HepG2 (cell line): ENCODE measurements at regions not wholly inside any gene's neighbourhood (a gene's known extent, or its start where the extent isn't known, plus 50 kb on each side); places are given as distances from the start of the nearest gene placed in this dataset.
A peak's percentile ranks its signal among the peaks of the same experiment; 100 is the strongest.

ENCODE experiments used
- ATF7 ChIP-seq, 2 experiments: fragments of 450-650 bp in 1 of 2; sonication (generic) in 1 of 2; formaldehyde crosslinking in 1 of 2; IDR thresholded peaks; 2 replicates each; pipeline versions ENCODE4 v1.4.0 to v1.6.1; 2016 to 2020; ENCODE audit warnings: antibody characterized with exemption in 1 of 2, mild to moderate bottlenecking in 1 of 2, missing genetic modification reagents in 1 of 2
- CBFB ChIP-seq: sonication (generic); formaldehyde crosslinking; IDR thresholded peaks from 2 replicates; pipeline ENCODE4 v1.4.0; 2020; ENCODE audit warnings: missing genetic modification reagents
- ISX ChIP-seq: sonication (generic); formaldehyde crosslinking; conservative IDR thresholded peaks from 2 replicates; pipeline ENCODE4 v1.5.0; 2020; ENCODE audit warnings: missing genetic modification reagents
- RARA ChIP-seq: IDR thresholded peaks from 2 replicates; pipeline ENCODE4 v1.6.1; 2016; ENCODE audit warnings: missing genetic modification reagents, missing compliant biosample characterization
- SALL1 ChIP-seq: sonication (generic); formaldehyde crosslinking; IDR thresholded peaks from 2 replicates; pipeline ENCODE4 v1.8.0; 2022; ENCODE audit warnings: mild to moderate bottlenecking, missing genetic modification reagents
- SMC3 ChIP-seq: IDR thresholded peaks from 2 replicates; pipeline ENCODE4 v1.6.1; 2011; ENCODE audit warnings: low read length, improper control_type of control experiment
- ZEB1 ChIP-seq: IDR thresholded peaks from 2 replicates; pipeline ENCODE4 v1.6.1; 2012; ENCODE audit warnings: mild to moderate bottlenecking, low read depth, inconsistent platforms; ENCODE audit not compliant: insufficient replicate concordance
- ZNF367 ChIP-seq: sonication (generic); formaldehyde crosslinking; IDR thresholded peaks from 2 replicates; pipeline ENCODE4 v1.4.0; 2020; ENCODE audit warnings: missing genetic modification reagents, borderline replicate concordance
- ZNF510 ChIP-seq: sonication (generic); formaldehyde crosslinking; IDR thresholded peaks from 2 replicates; pipeline ENCODE4 v1.4.0; 2020; ENCODE audit warnings: low read depth, mild to moderate bottlenecking, missing genetic modification reagents
- ZNF549 ChIP-seq: sonication (generic); formaldehyde crosslinking; IDR thresholded peaks from 2 replicates; pipeline ENCODE4 v1.5.0; 2020; ENCODE audit warnings: missing genetic modification reagents
- ZNF558 ChIP-seq: sonication (generic); formaldehyde crosslinking; IDR thresholded peaks from 2 replicates; pipeline ENCODE4 v1.9.0; 2022; ENCODE audit warnings: mild to moderate bottlenecking, missing genetic modification reagents, borderline replicate concordance
- ZNF781 ChIP-seq: sonication (generic); formaldehyde crosslinking; IDR thresholded peaks from 2 replicates; pipeline ENCODE4 v1.5.1; 2020; ENCODE audit warnings: borderline replicate concordance, mild to moderate bottlenecking, missing genetic modification reagents; ENCODE audit errors: not compliant biosample characterization
- TF ChIP-seq, protein P1 (sequence below): sonication (generic); formaldehyde crosslinking; IDR thresholded peaks from 2 replicates; pipeline ENCODE4 v1.5.1; 2020; ENCODE audit warnings: missing genetic modification reagents, mild to moderate bottlenecking, borderline replicate concordance
- TF ChIP-seq, protein P2 (sequence below): sonication (generic); formaldehyde crosslinking; IDR thresholded peaks from 2 replicates; pipeline ENCODE4 v1.5.0; 2020; ENCODE audit warnings: mild to moderate bottlenecking, missing genetic modification reagents, borderline replicate concordance
- TF ChIP-seq, protein P3 (sequence below): IDR thresholded peaks from 2 replicates; pipeline ENCODE4 v1.4.0; 2020; ENCODE audit warnings: mild to moderate bottlenecking, missing genetic modification reagents
- TF ChIP-seq, protein P4 (sequence below): sonication (generic); formaldehyde crosslinking; IDR thresholded peaks from 2 replicates; pipeline ENCODE4 v1.4.0; 2020; ENCODE audit warnings: mild to moderate bottlenecking, missing genetic modification reagents
- TF ChIP-seq, protein P5 (sequence below): IDR thresholded peaks from 2 replicates; pipeline ENCODE4 v1.6.1; 2016; ENCODE audit warnings: low read depth, borderline replicate concordance
- TF ChIP-seq, protein P6 (sequence below): sonication (generic); formaldehyde crosslinking; IDR thresholded peaks from 2 replicates; pipeline ENCODE4 v1.9.0; 2022; ENCODE audit warnings: low read depth, missing genetic modification reagents

DNA sequence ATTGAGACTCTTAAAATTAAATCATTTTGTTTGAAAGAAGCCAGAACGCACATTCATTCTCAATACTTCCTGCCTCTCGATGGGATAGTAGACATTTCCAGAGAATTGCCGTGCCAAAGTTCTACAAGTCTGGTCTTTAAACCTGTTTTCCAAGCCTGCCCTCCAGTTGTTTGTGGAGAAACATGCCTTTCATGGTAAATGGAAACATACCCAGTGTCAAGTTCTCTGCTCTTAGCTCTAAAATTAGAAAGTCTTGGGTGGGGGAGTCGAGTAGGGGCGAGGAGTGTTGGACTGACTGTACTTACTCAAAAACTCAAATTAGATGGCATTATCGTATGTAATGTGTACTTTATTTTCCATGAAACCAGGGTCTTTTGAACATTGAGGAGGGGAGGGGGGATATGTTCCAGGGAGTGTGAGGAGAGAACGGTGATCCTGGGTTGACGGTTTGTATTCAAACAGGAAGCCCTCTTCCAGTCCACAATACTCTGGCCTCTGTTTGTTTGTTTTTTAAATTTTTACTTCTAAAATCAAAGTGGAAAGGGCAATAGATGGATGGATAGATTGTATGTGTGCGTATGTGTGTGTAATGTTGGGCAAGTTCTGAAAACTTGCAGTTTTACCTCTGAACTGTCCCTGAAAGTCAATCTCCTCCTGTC is 106.8 kb upstream of the ARMC2 start (continued):
- TF ChIP-seq ATF7 (IDR thresholded peaks at IDR 0.05) (no peak), ATF7 (CRISPR knock-in tag; IDR thresholded peaks at IDR 0.05) (no peak), RARA (CRISPR knock-in tag) (no peak), ZNF558 (CRISPR knock-in tag) (no peak), ZEB1 (peak; percentile 26), SALL1 (CRISPR knock-in tag) (peak; percentile 45; the same call in 1 of the 2 replicates), ZNF549 (CRISPR knock-in tag) (no peak), ZNF367 (CRISPR knock-in tag) (no peak), SMC3 (no peak), CBFB (CRISPR knock-in tag) (no peak), ZNF510 (CRISPR knock-in tag) (no peak), ZNF781 (CRISPR knock-in tag) (no peak), ISX (CRISPR knock-in tag) (no peak)
- TF ChIP-seq, protein P1, sequence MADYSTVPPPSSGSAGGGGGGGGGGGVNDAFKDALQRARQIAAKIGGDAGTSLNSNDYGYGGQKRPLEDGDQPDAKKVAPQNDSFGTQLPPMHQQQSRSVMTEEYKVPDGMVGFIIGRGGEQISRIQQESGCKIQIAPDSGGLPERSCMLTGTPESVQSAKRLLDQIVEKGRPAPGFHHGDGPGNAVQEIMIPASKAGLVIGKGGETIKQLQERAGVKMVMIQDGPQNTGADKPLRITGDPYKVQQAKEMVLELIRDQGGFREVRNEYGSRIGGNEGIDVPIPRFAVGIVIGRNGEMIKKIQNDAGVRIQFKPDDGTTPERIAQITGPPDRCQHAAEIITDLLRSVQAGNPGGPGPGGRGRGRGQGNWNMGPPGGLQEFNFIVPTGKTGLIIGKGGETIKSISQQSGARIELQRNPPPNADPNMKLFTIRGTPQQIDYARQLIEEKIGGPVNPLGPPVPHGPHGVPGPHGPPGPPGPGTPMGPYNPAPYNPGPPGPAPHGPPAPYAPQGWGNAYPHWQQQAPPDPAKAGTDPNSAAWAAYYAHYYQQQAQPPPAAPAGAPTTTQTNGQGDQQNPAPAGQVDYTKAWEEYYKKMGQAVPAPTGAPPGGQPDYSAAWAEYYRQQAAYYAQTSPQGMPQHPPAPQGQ = no peak
- TF ChIP-seq, protein P2, sequence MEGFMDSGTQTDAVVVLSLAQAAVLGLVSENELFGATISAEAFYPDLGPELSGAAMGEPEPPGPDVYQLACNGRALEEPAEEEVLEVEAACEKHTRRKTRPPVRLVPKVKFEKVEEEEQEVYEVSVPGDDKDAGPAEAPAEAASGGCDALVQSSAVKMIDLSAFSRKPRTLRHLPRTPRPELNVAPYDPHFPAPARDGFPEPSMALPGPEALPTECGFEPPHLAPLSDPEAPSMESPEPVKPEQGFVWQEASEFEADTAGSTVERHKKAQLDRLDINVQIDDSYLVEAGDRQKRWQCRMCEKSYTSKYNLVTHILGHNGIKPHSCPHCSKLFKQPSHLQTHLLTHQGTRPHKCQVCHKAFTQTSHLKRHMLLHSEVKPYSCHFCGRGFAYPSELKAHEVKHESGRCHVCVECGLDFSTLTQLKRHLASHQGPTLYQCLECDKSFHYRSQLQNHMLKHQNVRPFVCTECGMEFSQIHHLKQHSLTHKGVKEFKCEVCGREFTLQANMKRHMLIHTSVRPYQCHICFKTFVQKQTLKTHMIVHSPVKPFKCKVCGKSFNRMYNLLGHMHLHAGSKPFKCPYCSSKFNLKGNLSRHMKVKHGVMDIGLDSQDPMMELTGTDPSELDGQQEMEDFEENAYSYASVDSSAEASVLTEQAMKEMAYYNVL (CRISPR knock-in tag) = peak; percentile 49; the same call in 1 of the 2 replicates
- TF ChIP-seq, protein P3, sequence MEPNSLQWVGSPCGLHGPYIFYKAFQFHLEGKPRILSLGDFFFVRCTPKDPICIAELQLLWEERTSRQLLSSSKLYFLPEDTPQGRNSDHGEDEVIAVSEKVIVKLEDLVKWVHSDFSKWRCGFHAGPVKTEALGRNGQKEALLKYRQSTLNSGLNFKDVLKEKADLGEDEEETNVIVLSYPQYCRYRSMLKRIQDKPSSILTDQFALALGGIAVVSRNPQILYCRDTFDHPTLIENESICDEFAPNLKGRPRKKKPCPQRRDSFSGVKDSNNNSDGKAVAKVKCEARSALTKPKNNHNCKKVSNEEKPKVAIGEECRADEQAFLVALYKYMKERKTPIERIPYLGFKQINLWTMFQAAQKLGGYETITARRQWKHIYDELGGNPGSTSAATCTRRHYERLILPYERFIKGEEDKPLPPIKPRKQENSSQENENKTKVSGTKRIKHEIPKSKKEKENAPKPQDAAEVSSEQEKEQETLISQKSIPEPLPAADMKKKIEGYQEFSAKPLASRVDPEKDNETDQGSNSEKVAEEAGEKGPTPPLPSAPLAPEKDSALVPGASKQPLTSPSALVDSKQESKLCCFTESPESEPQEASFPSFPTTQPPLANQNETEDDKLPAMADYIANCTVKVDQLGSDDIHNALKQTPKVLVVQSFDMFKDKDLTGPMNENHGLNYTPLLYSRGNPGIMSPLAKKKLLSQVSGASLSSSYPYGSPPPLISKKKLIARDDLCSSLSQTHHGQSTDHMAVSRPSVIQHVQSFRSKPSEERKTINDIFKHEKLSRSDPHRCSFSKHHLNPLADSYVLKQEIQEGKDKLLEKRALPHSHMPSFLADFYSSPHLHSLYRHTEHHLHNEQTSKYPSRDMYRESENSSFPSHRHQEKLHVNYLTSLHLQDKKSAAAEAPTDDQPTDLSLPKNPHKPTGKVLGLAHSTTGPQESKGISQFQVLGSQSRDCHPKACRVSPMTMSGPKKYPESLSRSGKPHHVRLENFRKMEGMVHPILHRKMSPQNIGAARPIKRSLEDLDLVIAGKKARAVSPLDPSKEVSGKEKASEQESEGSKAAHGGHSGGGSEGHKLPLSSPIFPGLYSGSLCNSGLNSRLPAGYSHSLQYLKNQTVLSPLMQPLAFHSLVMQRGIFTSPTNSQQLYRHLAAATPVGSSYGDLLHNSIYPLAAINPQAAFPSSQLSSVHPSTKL (CRISPR knock-in tag) = 0 out of 2 replicates have a peak, but pooled peaks have one; percentile 17
- TF ChIP-seq, protein P4, sequence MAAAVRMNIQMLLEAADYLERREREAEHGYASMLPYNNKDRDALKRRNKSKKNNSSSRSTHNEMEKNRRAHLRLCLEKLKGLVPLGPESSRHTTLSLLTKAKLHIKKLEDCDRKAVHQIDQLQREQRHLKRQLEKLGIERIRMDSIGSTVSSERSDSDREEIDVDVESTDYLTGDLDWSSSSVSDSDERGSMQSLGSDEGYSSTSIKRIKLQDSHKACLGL = no peak
- TF ChIP-seq, protein P5, sequence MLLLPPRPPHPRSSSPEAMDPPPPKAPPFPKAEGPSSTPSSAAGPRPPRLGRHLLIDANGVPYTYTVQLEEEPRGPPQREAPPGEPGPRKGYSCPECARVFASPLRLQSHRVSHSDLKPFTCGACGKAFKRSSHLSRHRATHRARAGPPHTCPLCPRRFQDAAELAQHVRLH (CRISPR knock-in tag) = no peak
- TF ChIP-seq, protein P6, sequence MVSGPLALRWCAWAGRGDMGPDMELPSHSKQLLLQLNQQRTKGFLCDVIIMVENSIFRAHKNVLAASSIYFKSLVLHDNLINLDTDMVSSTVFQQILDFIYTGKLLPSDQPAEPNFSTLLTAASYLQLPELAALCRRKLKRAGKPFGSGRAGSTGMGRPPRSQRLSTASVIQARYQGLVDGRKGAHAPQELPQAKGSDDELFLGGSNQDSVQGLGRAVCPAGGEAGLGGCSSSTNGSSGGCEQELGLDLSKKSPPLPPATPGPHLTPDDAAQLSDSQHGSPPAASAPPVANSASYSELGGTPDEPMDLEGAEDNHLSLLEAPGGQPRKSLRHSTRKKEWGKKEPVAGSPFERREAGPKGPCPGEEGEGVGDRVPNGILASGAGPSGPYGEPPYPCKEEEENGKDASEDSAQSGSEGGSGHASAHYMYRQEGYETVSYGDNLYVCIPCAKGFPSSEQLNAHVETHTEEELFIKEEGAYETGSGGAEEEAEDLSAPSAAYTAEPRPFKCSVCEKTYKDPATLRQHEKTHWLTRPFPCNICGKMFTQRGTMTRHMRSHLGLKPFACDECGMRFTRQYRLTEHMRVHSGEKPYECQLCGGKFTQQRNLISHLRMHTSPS (CRISPR knock-in tag) = no peak
